Suprapubic skin (tissue), 3 donors: ENCODE measurements at regions not wholly inside any gene's neighbourhood (a gene's known extent, or its start where the extent isn't known, plus 50 kb on each side); places are given as distances from the start of the nearest gene placed in this dataset.

ENCODE experiments used
- EP300 ChIP-seq: sonication (generic); formaldehyde crosslinking; IDR thresholded peaks from one replicate; pipeline ENCODE4 v1.6.1; 2017; ENCODE audit warnings: antibody characterized with exemption
- TF ChIP-seq, protein P1 (sequence below), 2 donors: fragments of 200-600 bp in 1 of 2; fragments of 450-650 bp in 1 of 2; sonication (generic) in 1 of 2; IDR thresholded peaks; one replicate each; pipeline ENCODE4 v1.5.1; 2016 to 2019; ENCODE audit warnings: antibody characterized with exemption in 2 of 2, mild to moderate bottlenecking in 1 of 2, moderate library complexity in 1 of 2

DNA sequence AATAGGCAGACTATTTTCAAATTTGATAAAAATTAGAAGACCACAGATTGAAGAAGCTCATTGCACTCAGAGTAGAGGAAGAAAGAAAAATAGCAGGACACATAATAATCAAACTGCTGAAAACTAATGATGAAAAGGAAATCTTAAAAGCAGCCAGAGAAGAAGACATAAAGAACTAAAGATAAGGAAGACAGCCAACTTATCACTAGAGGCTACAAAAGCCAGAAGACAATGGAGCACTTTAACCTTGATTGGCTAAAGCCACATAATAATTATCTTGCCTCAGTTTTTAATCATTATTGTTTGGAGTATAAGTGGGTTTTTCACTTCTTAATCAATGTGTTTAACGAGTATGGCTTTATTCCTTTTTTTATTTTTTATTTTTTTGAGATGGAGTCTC lies 397.6 kb downstream of the RNF144B start:
- TF ChIP-seq EP300: no peak
- TF ChIP-seq, protein P1, sequence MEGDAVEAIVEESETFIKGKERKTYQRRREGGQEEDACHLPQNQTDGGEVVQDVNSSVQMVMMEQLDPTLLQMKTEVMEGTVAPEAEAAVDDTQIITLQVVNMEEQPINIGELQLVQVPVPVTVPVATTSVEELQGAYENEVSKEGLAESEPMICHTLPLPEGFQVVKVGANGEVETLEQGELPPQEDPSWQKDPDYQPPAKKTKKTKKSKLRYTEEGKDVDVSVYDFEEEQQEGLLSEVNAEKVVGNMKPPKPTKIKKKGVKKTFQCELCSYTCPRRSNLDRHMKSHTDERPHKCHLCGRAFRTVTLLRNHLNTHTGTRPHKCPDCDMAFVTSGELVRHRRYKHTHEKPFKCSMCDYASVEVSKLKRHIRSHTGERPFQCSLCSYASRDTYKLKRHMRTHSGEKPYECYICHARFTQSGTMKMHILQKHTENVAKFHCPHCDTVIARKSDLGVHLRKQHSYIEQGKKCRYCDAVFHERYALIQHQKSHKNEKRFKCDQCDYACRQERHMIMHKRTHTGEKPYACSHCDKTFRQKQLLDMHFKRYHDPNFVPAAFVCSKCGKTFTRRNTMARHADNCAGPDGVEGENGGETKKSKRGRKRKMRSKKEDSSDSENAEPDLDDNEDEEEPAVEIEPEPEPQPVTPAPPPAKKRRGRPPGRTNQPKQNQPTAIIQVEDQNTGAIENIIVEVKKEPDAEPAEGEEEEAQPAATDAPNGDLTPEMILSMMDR (IDR thresholded peaks at IDR 0.05): no peak
